ENCODE measurements at regions not wholly inside any gene's neighbourhood (a gene's known extent, or its start where the extent isn't known, plus 50 kb on each side); places are given as distances from the start of the nearest gene placed in this dataset.

DNA sequence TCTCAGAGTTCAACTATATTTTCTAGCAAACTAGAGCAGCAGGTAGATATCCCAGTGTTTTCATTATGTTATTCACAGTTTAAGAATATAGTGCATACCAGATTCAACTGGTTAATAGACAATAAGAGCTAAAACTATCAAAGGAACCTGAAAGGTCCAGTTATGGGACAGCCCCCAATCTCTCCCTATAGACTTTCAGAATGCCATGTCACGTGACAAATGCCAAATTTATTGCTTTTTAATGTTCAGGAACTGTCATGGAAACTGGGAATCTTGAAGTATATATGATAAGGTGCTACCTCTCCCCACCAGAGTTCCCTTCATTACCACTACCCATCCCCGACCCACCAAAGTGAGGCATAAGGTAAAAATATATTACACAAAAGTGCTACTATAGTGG is 629.0 kb upstream of the SEMA6A start:
- TF ChIP-seq, protein P1, sequence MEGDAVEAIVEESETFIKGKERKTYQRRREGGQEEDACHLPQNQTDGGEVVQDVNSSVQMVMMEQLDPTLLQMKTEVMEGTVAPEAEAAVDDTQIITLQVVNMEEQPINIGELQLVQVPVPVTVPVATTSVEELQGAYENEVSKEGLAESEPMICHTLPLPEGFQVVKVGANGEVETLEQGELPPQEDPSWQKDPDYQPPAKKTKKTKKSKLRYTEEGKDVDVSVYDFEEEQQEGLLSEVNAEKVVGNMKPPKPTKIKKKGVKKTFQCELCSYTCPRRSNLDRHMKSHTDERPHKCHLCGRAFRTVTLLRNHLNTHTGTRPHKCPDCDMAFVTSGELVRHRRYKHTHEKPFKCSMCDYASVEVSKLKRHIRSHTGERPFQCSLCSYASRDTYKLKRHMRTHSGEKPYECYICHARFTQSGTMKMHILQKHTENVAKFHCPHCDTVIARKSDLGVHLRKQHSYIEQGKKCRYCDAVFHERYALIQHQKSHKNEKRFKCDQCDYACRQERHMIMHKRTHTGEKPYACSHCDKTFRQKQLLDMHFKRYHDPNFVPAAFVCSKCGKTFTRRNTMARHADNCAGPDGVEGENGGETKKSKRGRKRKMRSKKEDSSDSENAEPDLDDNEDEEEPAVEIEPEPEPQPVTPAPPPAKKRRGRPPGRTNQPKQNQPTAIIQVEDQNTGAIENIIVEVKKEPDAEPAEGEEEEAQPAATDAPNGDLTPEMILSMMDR (optimal IDR thresholded peaks at IDR 0.05 in 1 of 3, IDR thresholded peaks at IDR 0.05 in 1 of 3, conservative IDR thresholded peaks at IDR 0.05 in 1 of 3; ENCODE audit: extremely low read depth in 1 of 3, insufficient read depth in 2 of 3, low read length in 3 of 3), result no peak
- TF ChIP-seq EZH2 (IDR thresholded peaks at IDR 0.05; ENCODE audit: low read length), result no peak

Measured in keratinocyte (primary cell).